SU-DHL-6 (cell line): ENCODE measurements at regions not wholly inside any gene's neighbourhood (a gene's known extent, or its start where the extent isn't known, plus 50 kb on each side); places are given as distances from the start of the nearest gene placed in this dataset.

Source experiments
- H2AFZ ChIP-seq: fragments of 200-600 bp; sonication (generic); 2 replicates; pipeline ENCODE4 v1.6.1; 2014; ENCODE audit warnings: low read depth, mild to moderate bottlenecking, moderate library complexity, mixed read lengths, antibody characterized with exemption, low read length; ENCODE audit not compliant: severe bottlenecking
- H3F3A ChIP-seq: fragments of 200-600 bp; shearing (Covaris generic); 2 replicates; pipeline ENCODE4 v1.6.0; 2016; ENCODE audit warnings: antibody characterized with exemption, mild to moderate bottlenecking; ENCODE audit not compliant: insufficient read depth
- H3K27ac ChIP-seq: fragments of 200-600 bp; sonication (generic); 2 replicates; pipeline ENCODE4 v1.5.1; 2016; ENCODE audit warnings: low read depth, mild to moderate bottlenecking, low read length, moderate library complexity, mixed read lengths
- H3K27me3 ChIP-seq: fragments of 200-600 bp; sonication (generic), shearing (Covaris generic); 2 replicates; pipeline ENCODE4 v1.6.0; 2014; ENCODE audit warnings: mild to moderate bottlenecking, low read length
- H3K36me3 ChIP-seq: fragments of 200-600 bp; sonication (generic); 2 replicates; pipeline ENCODE4 v1.6.1; 2014; ENCODE audit warnings: mild to moderate bottlenecking, low read length, mixed read lengths
- H3K4me2 ChIP-seq: fragments of 300-600, 200-600 bp; shearing (Covaris generic), sonication (generic); 2 replicates; pipeline ENCODE4 v1.6.0; 2014; ENCODE audit warnings: low read length, low read depth, mild to moderate bottlenecking; ENCODE audit not compliant: poor library complexity, severe bottlenecking
- H3K4me3 ChIP-seq: fragments of 200-600 bp; sonication (generic); 2 replicates; pipeline ENCODE4 v1.5.1; 2014; ENCODE audit warnings: antibody characterized with exemption, low read length, mild to moderate bottlenecking, mixed read lengths; ENCODE audit not compliant: insufficient read depth, poor library complexity, severe bottlenecking
- H3K79me2 ChIP-seq: fragments of 200-600 bp; sonication (generic); 2 replicates; pipeline ENCODE4 v1.6.1; 2014; ENCODE audit warnings: mild to moderate bottlenecking, low read length, moderate library complexity; ENCODE audit not compliant: insufficient read depth
- H3K9ac ChIP-seq: fragments of 200-600 bp; sonication (generic); 2 replicates; pipeline ENCODE4 v1.7.0; 2014; ENCODE audit warnings: mild to moderate bottlenecking, low read length
- H3K9me2 ChIP-seq: fragments of 200-600 bp; sonication (generic); replicated peaks from 2 replicates; pipeline ENCODE4 v1.6.1; 2014; ENCODE audit warnings: low read length; ENCODE audit not compliant: insufficient read depth
- H3K9me3 ChIP-seq: fragments of 200-600 bp; sonication (generic); 2 replicates; pipeline ENCODE4 v1.6.1; 2014; ENCODE audit warnings: low read length, mixed read lengths; ENCODE audit not compliant: insufficient read depth
- H4K20me1 ChIP-seq: fragments of 200-600 bp; sonication (generic); 2 replicates; pipeline ENCODE4 v1.6.1; 2014; ENCODE audit warnings: low read depth, mild to moderate bottlenecking, antibody characterized with exemption, low read length, moderate library complexity, mixed read lengths
- CTCF ChIP-seq: fragments of 200-600 bp; sonication (generic); IDR thresholded peaks from one replicate; pipeline ENCODE4 v1.5.1; 2017; ENCODE audit warnings: antibody characterized with exemption, mild to moderate bottlenecking, low read length, moderate library complexity; ENCODE audit not compliant: insufficient read depth, poor library complexity, severe bottlenecking
- EZH2phosphoT487 ChIP-seq: fragments of 200-600 bp; sonication (generic), shearing (Covaris generic); conservative IDR thresholded peaks from 2 replicates; pipeline ENCODE4 v1.6.1; 2018; ENCODE audit warnings: mild to moderate bottlenecking, antibody characterized with exemption, low read length, moderate library complexity, mixed read lengths

- Histone ChIP-seq H4K20me1 (no peaks in the 10 kb centered on the region), H3K79me2 (no peaks in the 10 kb centered on the region), H2AFZ (no peak overlapping the region), H3K4me3 (no peak overlapping the region), H3K27me3 (no peaks in the 10 kb centered on the region), H3K9me2 (no peaks in the 10 kb centered on the region), H3K9ac (no peak overlapping the region), H3K36me3 (no peaks in the 10 kb centered on the region), H3K27ac (no peak overlapping the region), H3K9me3 (no peaks in the 10 kb centered on the region), H3K4me2 (no peak overlapping the region), H3F3A (no peaks in the 10 kb centered on the region)
- TF ChIP-seq CTCF = no peak
- TF ChIP-seq EZH2phosphoT487 = no peak
Measured at GRCh38 chr13:34620074-34620850, 321.8 kb upstream of the NBEA start.

GRCh38 chr13:34620862-34621261 is 321.2 kb upstream of the NBEA start:
- Histone ChIP-seq H3K27ac (no peak overlapping the region), H4K20me1 (no peaks in the 10 kb centered on the region), H3F3A (no peaks in the 10 kb centered on the region), H3K9me2 (no peaks in the 10 kb centered on the region), H3K27me3 (no peaks in the 10 kb centered on the region), H3K9me3 (no peaks in the 10 kb centered on the region), H3K4me3 (no peak overlapping the region), H3K36me3 (no peaks in the 10 kb centered on the region), H3K79me2 (no peaks in the 10 kb centered on the region), H2AFZ (no peak overlapping the region), H3K4me2 (no peak overlapping the region), H3K9ac (no peak overlapping the region)
- no peak for TF ChIP-seq EZH2phosphoT487
- TF ChIP-seq CTCF = no peak

GRCh38 chr13:34623331-34623730 is 318.7 kb upstream of the NBEA start:
- Histone ChIP-seq H3K36me3 (no peaks in the 10 kb centered on the region), H2AFZ (no peak overlapping the region), H4K20me1 (no peaks in the 10 kb centered on the region), H3K9me3 (no peaks in the 10 kb centered on the region), H3K79me2 (no peaks in the 10 kb centered on the region), H3K4me3 (no peak overlapping the region), H3F3A (no peaks in the 10 kb centered on the region), H3K27ac (no peak overlapping the region), H3K9ac (no peak overlapping the region), H3K4me2 (no peak overlapping the region), H3K27me3 (no peaks in the 10 kb centered on the region), H3K9me2 (no peaks in the 10 kb centered on the region)
- no peak for TF ChIP-seq CTCF
